Sigmoid colon (tissue), 4 donors: ENCODE measurements at regions not wholly inside any gene's neighbourhood (a gene's known extent, or its start where the extent isn't known, plus 50 kb on each side); places are given as distances from the start of the nearest gene placed in this dataset.

Experiments used
- EP300 ChIP-seq, 4 donors: sonication (generic); formaldehyde crosslinking; IDR thresholded peaks; one replicate each; pipeline ENCODE4 v1.6.1; 2017; ENCODE audit warnings: antibody characterized with exemption in 4 of 4
- POLR2A ChIP-seq, 2 donors: fragments of 450-650 bp; IDR thresholded peaks; one replicate each; pipeline ENCODE4 v1.6.1; 2016; ENCODE audit warnings: antibody characterized with exemption in 2 of 2, mild to moderate bottlenecking in 2 of 2, moderate library complexity in 2 of 2
- POLR2AphosphoS5 ChIP-seq, 4 donors: sonication (generic); formaldehyde crosslinking; IDR thresholded peaks; one replicate each; pipeline ENCODE4 v1.6.1; 2017; ENCODE audit warnings: antibody characterized with exemption in 4 of 4
- TF ChIP-seq, protein P1 (sequence below), 4 experiments: fragments of 450-650 bp in 3 of 4; fragments of 200-600 bp in 1 of 4; IDR thresholded peaks; one replicate each; pipeline ENCODE4 v1.5.1; 2016 to 2019; ENCODE audit warnings: antibody characterized with exemption in 4 of 4, mild to moderate bottlenecking in 3 of 4, moderate library complexity in 2 of 4

DNA sequence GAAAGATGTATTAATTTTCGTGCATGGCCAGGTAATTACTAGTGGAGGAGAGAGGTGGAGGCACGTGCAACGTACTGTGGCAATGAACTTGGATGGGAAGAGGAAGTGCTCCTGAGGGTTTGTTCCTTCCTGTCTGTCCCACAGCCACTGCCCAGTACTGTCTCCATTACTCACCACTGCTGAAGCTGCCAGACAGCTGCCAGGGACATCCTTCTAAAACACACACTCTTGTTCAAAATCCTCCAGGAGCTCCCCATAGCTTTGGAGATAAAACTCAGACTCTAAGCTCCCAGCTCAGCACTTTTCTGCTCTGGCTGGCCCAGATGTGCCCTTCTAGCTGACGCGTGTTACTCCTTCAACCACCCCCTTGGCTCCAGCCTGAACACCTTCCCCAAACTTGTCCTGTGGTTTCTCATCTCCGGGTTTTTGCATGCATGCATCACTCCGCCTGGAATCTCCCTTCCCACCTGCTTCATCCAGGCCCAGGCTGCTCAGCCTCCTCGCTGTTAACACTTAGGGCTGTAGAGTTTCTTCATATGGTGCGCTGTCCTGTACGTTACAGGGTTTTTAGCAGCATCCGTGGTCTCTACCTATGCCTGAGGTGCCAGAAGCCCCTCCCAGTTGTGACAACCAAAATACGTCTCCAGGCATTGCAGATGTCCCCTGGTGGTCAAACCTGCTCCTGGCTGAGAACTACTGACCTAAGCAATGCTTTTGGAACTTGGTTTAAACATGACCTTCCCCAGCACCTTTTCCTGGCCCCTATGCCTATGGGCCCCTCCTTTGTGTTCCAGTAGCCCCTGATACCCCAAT, 69.5 kb downstream of the C11orf91 start:
- TF ChIP-seq, protein P1, sequence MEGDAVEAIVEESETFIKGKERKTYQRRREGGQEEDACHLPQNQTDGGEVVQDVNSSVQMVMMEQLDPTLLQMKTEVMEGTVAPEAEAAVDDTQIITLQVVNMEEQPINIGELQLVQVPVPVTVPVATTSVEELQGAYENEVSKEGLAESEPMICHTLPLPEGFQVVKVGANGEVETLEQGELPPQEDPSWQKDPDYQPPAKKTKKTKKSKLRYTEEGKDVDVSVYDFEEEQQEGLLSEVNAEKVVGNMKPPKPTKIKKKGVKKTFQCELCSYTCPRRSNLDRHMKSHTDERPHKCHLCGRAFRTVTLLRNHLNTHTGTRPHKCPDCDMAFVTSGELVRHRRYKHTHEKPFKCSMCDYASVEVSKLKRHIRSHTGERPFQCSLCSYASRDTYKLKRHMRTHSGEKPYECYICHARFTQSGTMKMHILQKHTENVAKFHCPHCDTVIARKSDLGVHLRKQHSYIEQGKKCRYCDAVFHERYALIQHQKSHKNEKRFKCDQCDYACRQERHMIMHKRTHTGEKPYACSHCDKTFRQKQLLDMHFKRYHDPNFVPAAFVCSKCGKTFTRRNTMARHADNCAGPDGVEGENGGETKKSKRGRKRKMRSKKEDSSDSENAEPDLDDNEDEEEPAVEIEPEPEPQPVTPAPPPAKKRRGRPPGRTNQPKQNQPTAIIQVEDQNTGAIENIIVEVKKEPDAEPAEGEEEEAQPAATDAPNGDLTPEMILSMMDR (IDR thresholded peaks at IDR 0.05): no peak
- TF ChIP-seq POLR2A (IDR thresholded peaks at IDR 0.05) (no peak), POLR2AphosphoS5 (IDR thresholded peaks at IDR 0.05) (no peak), EP300 (IDR thresholded peaks at IDR 0.05) (no peak)
